IPS DF 19.7 (cell line): ENCODE measurements at regions not wholly inside any gene's neighbourhood (a gene's known extent, or its start where the extent isn't known, plus 50 kb on each side); places are given as distances from the start of the nearest gene placed in this dataset.

Experiments used
- DNase-seq: peaks from one replicate; pipeline ENCODE4 v3.0.0-alpha.2; 2013; ENCODE audit warnings: low read depth, low spot score

DNA sequence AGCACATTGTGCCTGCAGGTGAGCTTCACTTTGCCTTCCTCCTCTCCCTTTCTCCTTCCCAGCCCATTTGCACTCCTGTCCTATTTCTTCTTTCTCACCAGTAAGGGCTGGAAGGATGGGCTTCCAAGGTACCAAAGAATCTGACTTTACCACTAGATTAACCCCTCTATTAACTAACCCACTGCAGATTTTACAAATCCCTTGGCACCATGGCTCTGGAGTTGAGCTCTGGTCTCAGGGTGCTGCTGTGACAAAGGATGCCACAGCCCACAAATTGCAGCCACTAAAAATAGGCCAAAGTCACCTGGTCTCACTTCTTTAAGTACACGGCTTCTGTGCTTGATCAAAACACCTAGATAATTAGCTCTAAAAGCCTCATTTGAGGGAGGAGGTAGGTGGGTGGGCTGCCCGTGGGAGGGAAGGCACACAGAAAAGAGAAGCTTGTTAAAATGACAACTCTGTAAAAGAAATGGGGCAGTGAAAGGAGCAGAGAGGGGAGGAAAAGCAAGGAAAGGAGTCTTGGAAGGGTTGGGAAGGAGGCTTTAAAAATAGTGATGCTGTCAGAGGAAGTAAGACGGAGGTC, 327.4 kb downstream of the DRD1 start:
- no peak for DNase-seq

DNA sequence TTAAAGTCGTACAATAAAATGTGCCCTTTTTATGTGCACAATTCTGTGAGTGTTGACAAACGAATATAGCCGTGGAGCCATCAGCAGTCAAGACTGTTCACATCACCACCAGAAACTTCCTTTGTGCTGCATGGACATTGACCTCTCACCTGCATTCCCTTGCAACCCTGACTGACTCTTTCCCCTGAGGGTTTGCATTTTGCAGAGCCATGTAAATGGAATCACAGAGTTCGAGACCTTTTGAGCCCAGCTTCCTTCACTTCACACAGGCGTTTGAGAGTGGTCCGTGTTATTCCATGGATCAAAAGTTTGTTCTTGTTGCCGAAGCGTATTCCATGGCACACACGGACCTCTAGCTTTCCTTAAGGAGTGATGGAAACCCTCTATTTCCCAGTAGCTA, 328.2 kb downstream of the DRD1 start:
- no peak for DNase-seq

DNA sequence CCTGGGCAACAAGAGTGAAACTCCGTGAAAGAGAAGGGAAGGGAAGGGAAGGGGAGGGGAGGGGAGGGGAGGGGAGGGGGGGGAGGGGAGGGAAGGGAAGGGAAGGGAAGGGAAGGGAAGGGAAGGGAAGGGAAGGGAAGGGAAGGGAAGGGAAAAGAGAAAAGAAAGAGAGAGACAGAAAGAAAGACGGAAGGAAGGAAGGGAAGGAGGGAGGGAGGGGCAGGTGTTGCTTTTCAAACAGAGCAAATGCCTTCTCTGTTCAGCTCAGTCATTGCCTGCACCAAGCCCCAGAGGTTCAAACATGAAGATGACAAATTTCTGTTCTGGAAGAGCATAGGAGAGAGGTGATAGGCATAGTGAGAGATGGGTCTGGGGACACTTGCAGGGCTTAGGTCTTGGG, 330.0 kb downstream of the DRD1 start:
- no peak for DNase-seq

DNA sequence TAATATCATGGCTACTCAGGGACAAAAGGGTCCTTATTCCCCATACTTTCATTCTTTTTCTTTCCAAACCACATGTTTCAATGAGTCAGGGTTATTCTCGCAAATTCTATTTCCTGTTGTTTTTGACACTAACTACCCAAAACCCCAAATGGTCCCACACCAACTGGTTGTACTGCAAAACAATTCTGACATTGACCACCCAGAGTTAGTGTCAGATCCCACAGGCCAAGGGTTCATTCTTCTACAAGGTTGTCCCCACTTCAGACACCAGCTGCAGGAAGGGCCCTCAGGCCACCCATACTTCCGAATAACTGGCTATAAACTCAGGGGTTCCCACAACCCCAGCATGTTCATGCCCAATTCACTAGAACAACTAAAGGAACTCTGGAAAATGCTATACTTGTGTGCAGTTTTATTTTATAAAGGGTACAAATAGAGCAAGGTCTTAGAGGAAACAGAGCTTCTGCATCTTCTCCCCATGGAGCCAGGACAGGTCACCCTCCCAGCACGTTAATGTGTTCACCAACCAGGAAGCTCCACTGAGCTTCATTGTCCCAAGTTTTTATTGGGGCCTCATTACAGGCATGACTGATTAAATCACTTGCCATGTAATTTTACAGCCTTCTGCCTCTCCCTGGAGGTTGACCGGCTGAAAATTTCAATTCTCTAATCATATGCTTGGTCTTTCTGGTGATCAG, 334.8 kb downstream of the DRD1 start:
- no peak for DNase-seq

DNA sequence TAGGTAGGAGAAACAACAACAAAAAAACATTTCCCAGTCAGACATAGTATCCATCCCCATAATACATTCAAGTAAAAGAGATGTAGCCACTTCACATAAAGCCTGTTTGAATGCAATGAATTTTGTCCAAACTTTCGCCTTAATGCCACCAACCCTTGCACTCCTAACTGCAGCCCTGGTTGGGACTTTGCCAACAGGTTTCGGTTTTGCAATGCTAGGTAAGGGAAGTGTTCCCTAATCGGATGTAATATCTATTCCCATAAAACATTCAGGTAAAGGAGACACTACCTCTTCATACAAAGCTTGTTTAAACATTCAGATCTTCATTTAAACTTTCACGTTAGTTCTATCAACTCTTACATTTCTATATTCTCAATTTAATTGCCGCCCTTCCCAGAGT, 336.1 kb downstream of the DRD1 start:
- DNase-seq = no peak

DNA sequence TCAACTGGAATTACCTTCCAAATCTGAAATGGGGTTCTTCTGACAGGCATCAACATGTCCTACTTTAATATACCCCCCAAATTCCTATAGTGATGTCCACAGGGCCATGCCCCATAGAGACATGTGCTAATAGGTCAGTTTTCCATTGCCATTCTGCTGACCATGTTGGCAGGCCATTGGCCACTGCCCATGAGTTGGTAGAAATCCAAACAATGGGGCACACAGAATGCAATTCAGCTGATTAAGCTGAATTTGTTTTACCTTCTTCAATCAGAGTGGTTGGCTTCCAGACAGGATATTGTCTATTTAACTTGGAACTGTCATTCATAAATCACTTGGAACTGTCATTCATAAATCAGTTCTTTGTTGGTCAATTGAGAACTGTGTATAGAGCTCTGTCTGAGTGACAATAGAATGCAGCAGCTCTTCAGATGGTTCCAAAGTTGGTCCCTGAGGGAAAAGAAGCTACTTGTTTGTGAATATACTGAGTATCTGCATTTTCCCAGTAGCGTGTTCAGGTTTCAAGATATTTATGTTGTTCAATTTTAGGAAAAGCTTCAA, 336.9 kb downstream of the DRD1 start:
- no peak for DNase-seq

DNA sequence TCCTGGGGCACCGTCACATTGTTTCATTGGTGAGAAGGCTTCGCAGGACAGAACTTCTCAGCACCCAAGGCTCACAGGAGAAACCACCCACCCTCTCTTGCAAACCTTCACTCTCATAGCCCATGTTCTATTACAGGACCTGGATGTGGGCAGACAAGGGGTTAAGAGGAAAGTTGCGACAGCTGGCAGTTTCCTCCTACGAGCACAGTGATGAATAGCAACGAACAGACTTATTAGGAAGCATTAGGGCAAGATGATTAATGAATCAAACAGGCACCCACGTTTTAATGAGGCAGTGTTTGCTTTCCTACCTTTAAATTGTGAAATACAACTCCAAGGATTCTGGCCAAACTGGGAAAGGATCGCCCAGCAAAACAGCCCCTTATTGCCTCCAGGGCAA, 339.3 kb downstream of the DRD1 start:
- DNase-seq = no peak

DNA sequence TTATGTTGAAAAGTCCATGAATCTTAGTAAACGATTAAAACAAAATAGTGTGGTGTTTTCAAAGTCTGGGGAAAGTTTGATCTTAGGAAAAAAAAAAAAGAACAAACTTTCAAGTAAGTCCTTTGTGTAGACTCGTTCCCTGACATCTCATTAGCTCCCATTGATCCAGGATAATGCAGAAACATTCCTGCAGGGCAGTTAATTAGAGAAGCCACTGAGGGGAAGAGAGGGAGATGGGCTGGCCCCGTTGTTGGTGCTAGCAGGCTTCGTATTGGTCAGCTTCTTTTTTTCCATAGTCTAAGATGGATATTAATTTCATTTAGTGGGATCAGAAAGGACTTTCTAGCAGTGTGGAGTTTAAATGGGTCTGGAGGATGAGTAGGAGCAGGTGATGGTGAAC, 340.2 kb downstream of the DRD1 start:
- no peak for DNase-seq

DNA sequence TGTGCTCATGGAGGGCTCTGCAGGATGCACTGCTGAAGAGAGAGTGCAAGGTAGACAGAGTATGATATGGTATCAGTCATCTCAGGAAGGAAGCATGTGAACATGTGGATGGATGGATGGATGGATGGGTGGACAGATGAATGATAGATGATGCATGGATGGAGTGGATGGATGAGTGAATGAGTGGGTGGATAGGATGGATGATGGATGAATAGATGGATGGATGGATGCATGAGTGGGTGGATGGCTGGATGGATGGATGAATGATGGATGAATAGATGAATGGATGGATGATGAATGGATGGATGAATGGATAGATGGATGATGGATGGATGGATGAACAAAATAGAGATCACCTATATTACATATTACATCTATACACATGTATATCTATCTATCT, 341.3 kb downstream of the DRD1 start:
- no peak for DNase-seq

DNA sequence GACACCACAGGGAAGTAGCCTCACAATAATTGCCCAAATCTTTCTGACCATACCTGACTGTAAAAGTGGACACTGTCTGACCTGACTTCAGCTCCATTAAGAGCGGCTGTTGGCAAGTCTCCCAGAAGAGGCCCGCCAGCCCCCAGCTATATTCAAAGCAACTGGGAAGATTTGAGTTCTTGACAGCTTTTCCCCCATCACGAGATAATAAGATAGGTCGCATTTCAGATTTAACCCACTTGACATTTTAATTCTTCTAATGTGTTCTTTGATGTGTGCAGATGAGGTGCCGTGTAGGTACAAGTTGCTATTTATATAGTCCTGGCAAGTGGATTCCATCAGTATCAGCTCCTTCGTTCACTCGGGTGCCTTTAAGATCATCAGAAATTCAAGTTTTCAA, 345.7 kb downstream of the DRD1 start:
- DNase-seq = no peak

DNA sequence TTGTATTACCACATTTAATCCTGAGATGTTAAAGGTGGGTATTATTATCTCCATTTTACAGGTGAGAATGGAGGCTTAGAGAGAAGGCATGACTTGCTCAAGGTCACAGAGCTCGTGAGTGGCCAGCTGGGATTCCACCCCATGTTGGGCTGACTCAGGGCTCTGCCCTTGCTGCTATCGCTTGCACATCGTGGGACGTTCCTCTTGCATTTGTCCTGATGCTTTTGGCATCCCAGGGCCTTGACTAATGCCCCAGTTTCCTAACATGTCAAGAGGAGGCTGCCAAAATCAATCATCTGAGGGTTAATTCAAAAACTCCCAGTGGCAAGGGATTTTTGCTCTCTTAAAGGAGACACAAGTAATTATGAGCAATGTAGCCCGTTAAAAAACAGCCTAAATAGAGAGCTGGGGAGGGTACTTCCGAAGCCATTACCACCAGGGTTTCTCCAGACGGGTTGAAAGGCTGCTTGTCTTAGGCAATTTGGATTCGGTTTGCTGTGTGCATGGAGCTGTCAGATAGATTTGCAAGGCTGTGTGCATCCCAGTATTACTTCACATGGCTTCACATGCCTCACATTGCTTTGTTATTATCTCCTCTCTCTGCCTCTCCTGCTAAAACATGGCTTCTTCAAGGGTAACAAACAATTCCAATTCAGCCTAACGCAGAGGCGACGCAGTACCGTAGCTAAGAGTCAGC, 347.4 kb downstream of the DRD1 start:
- DNase-seq = no peak

DNA sequence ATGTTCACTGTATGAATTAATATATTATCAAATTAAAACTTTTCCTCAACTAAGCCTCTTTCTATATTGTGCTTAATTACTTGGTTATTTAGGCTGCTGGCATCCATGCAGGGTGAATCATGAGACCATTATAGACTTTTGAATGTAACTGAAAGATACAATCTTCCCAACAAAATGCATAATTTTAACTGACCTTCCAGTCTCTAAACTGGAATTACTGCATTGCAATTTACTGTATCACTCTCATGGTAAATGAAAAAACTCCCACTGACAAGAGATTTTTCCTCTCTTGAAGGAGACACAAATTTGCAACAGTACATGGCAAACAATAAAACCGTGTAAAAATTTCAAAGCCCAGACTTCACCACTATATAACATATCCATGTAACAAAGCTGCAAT, 349.5 kb downstream of the DRD1 start:
- no peak for DNase-seq

DNA sequence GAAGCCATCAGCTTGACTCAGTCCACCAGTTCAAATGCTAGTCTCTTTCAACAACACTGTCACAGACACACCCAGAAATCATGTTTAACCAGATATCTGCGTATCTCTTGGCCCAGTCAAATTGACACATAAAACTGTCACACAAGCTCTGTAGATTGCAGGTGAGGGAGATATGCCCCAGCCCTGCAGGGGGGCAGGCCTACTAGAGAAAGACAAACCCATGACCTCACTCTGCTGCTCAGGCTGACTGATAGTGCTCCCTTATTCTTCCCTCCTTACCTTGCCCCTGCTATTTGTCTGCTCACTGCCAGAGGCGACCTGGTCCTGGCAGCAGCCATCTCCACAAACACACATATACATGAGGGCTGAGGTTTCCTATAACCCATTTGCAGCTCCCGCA, 351.3 kb downstream of the DRD1 start:
- DNase-seq = no peak

DNA sequence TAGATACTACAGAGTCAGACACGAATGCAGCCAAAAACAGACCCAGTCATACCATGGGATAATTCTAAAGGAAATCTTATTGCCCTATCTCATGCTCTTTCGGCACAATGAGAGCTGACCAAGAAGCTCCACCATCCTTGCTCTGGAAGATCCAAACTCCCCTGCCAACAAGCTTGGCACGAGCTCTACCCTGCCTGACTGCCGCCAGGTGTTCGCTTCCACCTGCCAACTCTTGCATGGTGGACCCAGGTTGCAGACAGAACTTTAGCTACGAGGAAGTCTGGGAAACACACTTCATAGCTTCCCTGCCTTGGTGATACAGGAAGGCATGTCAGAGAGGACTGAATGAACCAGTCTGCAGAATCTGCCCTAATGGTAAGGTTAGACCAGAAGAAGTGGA, 355.0 kb downstream of the DRD1 start:
- no peak for DNase-seq

DNA sequence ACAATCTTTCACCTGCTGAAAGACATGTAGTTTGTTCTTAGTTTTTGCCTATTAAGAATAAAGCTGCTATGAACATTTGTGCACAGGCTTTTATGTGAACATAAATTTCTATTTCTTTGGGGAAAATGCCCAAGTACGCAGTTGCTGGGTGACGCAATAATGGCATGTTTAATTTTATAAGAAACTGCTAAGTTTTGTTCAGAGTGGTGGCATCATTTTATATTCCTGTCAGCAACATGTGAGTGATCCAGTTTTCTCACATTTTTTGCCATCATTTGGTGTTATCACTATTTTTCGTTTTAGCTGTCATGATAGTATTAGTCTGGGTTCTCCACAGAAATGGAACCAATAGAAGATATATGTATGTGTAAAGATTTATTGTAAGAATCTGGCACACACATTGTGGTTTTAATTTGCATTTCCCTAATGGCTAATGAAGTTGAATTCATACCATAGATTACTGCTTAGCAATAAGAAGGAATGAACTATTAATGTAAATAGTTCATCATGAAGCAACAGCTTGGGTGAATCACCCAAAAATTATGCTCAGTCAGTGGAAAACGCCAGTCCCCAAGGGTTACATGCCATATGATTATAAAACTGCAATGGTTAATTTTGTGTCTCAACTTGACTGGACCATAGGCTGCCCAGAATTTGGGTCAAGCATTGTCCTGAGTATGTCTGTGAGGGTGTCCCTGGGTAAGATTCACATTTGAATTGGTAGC, 358.6 kb downstream of the MSX2 start:
- DNase-seq = no peak

DNA sequence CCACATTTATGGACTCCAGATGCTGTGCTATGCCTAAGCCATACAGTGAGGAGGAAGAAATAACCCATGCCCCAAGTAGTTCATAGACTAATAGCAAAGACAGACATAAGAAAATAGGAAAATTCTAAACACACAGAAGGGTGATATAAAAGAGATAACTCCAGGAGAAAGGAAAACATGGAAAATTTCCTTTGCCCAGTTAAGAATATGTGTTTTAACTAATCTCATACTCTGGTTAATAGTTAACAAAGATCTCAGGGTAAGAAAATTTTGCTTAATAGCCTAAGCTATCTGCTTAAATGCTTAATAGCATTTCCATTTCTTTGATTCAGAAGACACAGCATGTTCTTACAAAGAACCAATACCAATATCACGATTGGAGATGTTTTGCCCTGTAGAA, 358.0 kb downstream of the MSX2 start:
- DNase-seq = no peak

DNA sequence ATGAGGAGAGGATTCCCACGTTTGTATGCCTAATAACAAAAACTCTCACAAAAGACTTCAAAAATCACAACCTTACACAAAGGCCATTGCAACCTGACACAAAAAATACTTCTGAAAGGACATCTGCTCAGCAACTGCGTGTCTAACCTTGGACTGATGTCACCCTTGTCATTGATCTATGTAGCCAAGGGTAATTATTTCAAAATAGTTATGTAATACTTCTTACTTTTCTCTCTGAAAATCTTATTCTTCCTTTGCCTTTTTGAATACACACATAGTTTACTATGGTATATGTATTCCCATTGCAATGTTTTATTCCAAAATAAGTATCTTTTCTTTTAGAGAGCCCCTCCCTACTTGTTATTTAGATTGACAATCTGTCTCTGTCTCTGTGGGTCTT, 355.3 kb downstream of the MSX2 start:
- DNase-seq = no peak

DNA sequence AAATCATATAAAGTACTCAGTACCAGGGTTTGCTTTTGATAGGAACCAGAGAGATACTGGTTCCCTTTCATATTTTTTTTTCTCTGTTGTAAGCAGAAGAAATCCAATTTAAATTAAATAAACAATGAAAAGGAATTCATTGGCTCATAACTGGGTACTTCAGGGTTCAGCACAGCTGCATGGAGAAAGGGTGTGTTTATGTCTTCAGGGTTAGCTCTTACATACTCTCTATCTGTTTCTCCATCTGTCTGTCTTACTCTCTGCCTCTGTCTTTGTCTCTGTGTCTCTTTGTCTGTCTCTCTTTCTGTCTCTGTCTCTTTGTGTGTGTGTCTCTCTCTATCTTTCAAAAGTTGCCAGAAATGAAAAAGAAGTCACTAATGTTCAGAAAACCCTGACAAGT, 345.9 kb downstream of the MSX2 start:
- DNase-seq = no peak

DNA sequence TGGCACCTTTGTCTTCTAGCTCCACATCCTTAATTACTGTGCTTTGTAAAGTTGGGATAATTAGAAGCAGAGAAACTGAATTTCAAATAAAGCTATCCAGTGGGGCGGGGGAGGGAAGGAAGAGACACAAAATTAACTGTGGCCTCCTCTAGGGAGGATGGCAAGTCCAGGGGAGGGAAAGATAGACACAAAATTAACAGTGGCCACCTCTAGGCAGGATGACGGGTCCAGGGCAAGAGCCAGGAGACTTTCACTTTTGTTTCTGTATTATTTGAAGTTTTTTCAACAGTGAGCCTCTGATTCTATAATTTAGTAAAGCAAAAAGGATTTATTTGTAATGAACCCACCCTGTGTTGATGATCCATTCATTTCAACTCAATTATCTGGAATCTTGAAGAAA, 335.9 kb downstream of the MSX2 start:
- no peak for DNase-seq

DNA sequence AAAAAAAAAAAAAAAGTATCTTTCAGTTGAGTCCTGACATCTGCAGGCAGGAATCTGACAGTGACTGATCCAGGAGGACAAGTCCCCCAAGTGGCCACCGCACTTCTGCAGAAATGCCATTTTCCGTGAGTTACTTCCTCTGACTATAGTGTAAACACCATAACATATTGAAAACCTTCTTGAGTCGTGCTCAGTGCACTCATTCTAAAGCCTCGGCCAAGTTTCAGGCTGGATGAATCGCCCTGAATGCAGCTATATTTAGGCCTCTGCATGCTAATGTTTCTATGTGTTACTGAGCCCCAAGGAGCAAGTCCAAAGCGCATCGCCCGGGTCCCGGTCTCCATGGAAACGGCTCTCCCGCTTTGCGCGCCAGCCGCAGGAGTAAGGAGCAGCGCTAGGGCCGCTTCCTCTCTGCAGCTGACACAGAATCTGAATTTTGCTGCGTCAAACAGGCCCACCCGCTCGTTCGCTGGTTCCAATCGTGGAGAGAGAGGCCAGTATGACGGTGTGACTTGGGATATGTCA, 335.4 kb downstream of the MSX2 start:
- DNase-seq = peak; percentile 48

DNA sequence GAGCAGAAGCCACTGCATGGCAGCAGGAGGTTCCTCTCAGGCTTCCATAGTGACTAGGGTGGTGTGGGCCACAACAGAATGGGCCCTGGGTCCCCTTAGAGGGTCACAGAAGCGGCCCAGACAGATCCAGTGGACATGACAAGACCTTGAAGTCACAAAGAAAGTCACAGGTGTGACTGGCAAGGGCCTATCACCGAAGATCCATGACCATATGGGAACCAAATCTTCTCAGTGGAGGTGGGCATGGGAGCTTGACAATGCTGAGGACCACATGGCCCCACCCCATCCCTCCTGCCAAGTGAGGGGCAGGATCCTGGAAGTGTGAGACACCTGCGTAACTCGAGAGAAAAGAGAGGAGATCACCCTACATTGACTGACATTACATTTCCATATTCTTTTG, 332.4 kb downstream of the MSX2 start:
- no peak for DNase-seq

DNA sequence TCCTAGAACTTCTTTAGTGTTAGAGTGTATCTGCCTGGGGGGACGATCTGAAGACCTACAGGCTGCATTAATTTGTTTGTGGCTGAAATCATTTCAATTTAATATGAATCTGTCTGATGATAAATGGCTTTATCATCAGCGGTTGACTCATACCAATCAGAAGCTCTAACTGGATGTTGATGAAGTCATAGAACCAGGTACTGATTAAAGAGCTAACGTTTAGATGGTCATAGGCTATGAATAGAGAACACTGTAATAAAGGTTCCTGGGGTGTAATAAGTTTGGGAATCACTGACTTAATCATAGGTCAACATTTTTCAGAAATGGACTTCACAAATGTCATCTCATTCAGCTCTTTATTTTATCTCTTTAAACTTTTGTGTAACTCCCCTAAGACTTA, 329.9 kb downstream of the MSX2 start:
- no peak for DNase-seq
